Suppressor macrophage treated with lipopolysaccharide for 4 hours (primary cell): ENCODE measurements at regions not wholly inside any gene's neighbourhood (a gene's known extent, or its start where the extent isn't known, plus 50 kb on each side); places are given as distances from the start of the nearest gene placed in this dataset.

Experiments used
- DNase-seq: peaks from one replicate; pipeline ENCODE4 v3.0.0-alpha.2; 2020

DNA sequence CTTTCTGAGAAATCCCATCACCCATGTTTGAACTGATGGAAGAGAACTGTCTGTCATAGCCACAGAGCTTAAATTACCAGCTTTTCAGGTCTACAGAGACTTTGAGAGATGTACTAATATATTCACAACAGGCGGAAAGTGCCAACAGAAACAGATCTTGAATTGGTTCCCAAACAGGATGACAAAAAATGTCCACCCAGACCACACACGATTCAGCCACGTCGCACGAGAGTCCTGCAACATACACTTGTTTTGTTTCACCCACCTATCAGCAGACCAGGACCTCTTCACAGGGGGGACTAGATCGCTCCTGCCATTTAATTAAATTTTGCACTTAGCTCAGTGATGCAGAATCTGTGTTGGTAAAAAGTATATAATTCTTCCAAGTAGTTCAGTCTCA, 187.1 kb upstream of the CEP162 start:
- no peak for DNase-seq

DNA sequence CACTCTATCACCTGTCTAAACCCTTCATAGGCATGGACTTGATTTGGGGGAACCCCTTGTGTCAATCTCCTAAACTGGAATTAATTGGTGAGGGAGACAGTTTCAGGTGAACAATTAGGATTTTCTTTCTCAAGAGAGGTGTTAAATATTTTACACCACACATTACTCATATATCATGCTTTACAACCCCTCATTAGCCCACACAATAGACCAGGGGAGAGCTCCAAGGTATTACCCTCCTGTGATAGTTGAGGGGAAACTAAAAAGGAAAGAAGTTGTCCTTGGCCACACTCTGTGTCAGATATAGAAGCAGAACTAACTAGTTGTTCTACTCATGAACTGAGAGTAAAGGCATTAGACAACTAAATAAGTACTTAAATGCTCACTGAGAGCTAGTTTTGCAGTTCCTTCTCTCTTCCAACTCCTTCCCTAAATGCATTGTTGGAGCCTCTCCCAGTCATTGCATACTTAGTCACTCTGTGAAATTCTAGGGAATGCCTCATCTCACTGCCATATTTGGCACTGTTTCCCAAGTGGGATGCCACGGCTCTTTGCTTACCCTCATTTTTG, 183.7 kb upstream of the CEP162 start:
- DNase-seq, result no peak

DNA sequence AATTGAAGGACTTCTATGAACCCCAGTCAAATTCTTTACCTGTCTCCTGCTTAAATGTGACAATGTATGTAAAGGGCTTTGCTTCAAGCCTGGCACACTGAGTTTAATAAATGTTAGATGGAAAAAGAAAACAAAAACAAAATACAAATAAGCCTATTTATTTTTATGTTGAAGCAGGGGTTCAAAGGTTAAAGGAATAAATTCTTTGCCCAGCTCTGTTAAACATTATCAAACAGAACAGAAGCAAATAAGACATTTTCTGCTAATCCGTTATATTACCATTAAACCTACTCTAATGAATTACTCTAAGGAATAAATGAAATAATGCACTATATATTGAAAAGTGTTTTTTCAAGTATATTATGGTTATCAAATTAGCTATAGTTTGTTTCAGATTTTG, 182.5 kb upstream of the CEP162 start:
- DNase-seq, result no peak

DNA sequence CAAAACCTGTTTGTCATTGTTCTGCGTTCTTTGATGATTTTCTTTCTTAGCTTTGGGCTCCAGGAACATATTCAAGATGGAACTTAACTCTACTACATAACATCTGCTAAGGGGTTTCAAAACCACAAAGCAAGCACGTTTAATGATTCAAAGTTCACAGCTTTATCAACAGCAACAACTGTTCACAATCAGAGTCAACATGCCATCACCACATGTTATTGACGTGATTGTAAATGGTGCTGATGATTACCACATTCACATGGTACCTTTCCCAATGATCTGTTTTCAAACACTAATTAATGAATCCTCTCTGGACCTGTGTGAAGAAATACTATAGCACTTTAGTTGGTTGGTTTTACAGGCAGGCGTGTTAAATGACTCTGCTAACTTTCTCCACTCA, 180.6 kb upstream of the CEP162 start:
- no peak for DNase-seq

DNA sequence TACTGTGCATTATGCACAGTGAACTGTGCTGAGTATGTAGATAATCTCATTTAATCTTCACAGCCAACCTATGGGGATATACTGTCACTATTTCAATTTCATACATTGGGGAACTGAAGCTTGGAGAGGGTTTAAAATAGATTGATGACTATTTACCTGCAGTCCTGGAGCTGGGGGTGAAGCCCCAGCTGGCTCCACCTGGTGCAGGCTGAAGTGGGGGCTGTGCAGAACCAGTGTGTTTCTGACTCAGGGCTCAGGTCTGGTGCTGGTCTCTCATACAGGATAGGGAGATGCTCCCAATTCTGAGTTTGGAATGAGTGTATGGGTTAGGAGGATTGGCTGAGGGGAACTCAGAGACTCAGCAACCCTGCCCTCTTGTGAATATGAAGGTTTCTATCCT, 176.1 kb upstream of the CEP162 start:
- no peak for DNase-seq

DNA sequence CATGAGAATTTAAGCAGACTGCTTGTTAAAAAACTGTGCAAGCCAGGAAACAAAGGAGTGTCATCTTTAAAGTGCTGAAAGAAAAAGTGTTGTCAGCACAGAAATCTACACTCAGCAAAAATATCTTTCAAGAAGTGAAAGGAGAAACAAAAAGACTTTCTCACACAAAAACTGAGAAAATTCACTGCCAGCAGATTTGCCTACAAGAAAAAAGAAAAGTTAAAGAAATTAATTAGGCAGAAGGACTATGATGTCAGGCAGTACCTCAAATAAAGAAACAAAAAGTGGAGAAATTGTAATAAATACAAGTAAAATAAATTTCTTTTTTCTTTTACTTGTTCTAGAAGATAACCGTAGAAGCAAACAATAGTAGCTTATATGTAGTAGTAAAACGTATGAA, 171.6 kb upstream of the CEP162 start:
- no peak for DNase-seq

DNA sequence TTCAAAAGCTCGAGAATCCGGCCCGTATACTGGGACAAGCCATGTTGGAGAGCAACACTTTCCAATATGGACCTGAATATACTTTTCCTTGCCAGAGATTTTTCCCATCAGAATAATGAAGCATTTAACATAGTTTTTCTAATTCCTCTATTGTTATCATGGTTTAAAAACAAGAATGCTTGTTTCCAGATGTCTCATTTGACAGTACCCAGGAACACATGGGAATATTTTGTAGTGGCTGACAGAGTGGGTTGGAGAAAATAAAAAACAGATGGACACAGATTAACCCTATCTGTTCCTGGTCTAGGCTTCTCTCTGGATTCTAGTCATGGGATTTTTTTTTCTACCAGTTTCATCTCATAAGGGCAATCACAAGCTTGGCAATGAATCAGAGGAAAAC, 164.8 kb upstream of the CEP162 start:
- DNase-seq, result no peak

DNA sequence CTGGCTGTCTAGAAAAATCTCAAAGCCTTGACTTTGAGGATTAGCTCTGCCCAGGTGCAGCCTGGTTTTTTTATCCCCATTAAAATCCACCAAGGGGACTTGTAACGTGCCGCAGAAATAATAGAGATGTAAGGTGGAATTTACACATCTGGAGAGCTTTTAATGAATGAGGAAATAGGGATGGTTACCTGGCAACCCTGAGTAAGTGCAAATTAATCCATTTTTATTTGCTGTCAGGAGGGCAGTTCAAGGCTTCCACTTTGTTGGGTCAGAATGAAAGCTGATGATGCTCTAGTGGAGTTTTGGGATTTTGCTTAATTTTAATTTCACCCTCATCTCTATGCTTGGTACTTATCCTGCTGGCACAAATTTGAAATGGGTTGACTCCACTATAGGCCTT, 163.4 kb upstream of the CEP162 start:
- no peak for DNase-seq

DNA sequence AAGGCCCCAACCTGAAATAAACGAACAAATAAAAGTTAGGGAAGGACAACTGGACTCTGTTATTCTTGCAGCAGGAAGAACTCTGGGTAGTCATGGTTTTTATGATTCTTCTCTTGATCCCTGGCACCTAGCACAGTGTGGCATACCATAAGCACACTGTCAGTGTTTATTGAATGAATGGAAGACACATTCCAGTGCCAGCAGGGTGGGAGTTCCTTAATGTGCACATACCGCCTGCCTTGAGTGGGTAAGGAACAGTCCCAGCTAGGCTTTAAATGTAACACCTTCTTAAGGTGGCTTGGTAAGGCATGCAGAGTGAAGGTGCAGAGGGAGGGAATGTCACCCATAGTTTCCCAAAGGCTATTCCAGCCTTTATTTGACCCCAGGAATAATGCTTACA, 162.9 kb upstream of the CEP162 start:
- no peak for DNase-seq

DNA sequence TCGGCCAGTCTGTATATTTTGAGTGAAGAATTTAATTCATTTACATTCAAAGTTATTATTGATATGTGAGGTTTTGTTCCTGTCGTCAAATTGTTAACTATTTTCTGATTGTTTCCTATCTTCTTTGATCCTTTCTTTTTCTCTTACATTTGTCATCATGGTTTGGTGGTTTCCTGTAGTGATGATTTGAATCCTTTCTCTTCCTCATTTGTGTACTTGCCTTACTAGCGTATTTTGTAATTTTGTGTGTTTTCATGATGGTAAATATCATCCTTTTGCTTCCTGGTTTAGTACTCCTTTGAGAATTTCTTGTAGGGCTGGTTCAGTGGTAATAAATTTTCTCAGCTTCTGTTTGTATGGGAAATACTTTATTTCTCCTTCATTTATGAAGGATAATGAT, 151.7 kb upstream of the CEP162 start:
- DNase-seq, result no peak

DNA sequence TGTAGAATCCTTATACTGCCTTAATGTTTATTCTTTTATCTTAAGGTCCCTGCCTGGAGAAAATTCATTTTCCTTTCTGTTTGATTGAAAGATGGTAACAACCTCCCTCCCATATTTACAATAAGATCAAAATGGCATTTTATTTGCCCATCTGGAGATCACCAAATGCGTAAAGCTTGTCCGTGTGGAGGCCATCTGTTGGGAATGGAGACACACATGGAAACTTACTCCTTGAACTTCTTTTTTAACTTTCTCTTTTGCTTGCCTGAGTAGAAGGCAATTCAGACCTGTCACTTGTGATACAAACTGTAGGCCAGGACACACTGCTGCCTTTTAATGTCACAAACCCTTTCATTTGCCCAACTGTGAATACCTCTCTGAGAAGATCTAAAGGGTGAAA, 144.8 kb upstream of the CEP162 start:
- no peak for DNase-seq

DNA sequence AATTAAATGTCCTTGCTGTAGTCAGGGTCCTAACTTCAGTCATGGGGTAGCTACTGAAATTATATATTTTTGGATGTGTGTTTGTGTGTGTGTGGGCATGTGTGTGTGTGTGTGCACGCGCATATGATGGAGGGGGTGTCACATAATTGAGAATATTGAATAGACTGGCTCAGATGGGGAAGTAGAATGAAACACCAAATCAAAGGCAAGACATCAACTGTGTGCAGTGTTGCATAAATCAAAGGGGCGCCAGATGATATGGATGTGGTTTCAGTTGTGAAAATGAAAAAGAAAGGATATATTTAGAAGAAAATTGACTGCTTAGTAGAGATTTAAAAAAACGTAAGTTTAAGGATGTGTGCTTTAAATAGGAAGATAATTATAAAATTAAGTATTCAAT, 144.2 kb upstream of the CEP162 start:
- DNase-seq, result no peak

DNA sequence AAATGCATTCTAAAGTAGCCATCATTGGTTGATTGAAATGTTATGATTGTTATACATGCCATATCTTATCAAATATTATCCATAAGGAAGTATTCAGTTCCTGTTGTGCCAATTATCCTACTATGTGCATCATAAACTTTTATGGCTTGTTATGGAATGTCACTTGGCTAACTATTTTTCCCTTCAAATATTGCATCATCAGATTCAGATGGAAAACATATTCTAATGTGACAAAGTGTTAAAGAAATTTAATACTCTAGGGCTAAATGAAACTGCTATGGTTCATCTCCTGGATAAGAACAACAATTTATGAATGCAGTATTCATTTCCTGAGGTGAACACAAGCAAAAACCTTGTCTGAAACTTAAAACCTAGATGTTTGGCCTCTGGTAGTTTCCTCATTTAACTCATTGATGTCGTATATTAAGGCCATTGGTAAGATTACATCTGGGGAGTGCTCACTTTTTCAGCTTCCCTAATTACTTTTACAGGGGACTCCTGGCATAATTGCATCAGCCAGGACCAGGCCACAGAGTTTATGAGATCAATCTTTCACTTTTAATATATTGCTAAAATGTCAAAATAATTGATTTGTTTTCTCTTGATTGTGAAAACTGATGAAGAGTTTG, 134.9 kb upstream of the CEP162 start:
- no peak for DNase-seq

DNA sequence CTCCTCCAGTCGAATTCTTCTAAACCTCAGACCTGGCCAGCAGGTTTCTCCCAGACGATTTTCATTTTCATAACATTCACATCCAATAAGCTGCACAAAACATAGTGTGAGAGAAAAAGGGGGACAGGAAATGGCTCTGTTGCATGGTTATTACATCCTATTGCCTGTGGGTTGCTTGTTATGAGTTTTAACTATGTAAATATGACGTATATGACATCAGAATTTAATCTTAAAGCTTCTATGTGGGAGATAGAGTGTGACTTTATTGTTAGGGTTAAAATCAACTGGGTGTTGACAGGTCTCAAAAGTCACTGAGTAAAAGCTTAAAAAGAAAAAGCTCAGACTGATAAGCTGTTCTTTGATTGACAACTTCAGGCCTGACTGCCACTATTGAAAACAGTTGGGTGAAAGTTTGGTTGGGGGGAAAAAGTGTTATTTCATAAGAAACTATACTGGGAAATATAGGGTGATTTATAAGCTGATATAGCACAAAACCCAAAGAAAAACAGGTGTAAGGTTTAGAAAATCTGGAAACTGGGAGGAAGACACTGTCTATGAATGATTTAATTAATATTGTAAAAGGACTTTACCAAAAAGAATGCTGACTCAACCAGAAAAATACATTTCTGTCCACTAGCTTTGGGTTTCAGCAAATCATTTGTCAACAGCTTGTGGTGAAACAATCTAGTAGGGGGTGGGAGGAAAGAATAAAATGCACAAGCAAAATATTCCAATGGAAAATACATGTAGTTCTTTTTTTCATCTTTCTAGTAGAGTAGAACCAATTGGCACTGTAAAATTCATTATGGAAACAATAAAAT, 134.1 kb upstream of the CEP162 start:
- no peak for DNase-seq

DNA sequence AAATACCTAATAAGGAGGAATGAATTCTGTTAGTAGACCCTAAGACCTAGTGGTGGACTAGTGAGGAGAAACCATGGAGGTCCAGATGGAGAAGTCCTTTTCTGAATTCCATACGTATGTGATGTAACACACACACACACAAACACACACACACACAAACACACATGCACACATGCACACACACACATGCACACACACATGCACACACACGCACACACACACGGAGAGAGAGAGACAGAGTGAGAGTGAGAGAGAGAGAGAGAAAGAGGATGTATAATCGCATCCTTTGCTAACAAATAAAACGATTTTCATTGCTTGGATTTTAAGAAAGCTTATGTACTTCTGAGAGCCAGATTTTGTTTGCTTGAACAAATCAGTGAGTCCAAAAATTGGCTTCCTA, 132.6 kb upstream of the CEP162 start:
- no peak for DNase-seq

DNA sequence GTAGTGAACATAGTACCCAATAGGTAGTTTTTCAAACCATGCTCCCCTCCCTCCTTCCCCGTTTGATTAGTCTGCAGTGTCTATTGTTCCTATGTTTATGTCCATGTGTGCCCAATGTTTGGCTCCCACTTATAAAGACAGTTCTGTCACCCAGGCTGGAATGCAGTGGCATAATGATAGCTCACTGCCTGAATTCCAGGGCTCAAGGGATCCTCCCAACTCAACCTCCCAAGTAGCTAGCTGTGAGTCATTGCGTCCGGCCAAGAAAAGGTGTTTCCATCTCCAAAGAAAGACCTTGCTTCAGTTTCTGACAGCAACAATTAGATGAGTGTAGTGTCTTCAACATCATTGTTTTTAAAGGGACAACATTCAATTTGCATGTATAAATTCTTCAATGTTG, 131.1 kb upstream of the CEP162 start:
- DNase-seq, result no peak

DNA sequence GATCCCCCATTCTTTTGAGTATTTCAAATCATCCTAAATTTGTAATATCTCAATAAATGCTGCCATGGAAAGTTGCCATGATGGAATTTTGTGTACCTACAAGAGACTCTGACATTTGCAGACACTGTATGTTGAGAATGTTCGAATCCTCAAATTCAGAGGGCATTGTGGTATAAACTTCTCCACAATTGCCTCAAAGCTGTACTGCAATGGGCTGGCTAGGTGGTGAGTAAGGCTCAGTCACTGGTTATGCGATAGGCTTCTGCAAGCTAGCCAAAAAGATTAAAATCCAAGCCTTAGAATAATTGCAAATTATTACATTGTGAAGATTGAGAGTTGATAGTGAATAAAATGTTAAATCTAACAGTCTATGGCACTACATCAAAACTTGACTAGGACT, 130.2 kb upstream of the CEP162 start:
- no peak for DNase-seq

DNA sequence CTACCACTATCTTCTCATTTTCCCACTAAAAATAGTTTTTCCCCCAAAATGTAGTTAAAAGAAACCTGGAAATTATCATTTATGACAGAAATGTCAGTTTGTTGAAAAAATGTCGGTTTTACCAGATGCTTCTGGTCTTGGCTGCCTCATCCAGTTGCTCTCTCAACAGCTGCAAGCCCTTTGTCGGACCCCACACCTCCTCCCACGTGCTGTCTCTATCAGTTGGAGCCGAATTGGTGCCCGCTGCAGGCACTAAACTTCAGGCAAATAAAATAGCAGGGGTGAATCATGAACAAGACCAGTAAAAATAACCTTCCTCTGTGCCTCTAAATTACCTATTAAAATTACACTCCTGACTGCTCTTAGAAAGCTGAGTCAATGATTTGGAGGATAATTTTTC, 129.5 kb upstream of the CEP162 start:
- DNase-seq, result no peak

DNA sequence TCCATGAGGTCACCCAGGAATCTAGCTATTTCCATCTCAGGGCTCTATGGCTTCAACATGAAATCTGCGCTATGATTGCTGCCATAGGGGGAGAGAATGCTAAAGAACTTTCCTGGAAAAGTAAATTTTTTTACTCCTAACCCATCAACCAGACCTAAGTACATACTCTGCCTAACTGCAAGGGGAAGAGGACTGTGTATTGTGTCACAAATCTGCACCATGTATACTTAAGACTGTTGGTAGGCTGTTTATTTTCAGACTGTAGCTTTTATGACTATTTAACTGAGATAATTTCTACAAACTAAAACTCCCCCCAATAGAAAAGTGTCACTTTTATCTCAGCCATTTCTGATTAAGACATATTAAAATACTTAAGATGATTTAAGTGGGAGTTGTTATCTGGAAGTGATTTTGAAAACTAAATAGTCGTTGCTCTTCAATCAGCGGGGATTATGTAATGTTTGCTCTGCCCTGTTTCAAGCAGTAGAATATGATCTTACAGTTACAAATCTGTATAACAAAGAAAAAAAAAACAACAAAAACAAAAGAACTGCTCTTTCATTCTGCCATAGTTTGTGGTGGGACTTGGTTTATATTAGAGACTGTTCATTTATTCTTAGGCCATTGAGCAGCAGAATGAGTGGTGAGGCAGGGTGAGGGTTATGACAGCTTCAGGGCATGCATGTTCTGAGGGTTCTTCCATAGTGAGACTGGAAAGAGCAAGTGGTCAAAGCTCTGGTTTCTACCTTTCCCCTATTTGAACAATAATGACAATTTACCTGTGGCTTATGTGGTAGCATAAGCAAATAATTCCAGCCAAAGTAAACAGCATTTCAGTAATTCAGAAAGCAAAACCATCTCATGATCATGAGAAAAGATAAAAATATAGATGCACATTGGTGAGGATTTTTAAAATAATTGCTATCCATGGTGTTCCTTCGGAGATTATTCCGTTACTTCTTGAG, 126.3 kb upstream of the CEP162 start:
- DNase-seq, result no peak

DNA sequence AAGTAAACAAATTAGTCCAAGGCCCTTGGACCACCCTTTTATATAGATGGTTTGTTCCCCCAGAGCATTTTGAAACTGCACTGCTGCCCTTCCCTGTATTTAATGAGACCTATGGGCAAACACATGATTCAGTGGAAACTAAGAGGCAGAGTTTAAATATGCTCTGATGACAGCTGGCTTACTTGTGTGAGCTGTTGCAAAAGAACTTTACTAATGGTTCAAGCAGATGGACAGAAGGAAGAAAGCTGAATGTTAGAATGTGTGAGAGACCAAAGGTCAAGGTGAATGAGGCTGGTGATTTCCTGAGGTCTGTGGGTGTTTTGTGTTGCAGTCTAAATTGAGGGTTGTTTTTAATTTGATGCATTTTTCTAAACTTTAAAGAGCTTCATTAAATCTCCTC, 123.0 kb upstream of the CEP162 start:
- no peak for DNase-seq

DNA sequence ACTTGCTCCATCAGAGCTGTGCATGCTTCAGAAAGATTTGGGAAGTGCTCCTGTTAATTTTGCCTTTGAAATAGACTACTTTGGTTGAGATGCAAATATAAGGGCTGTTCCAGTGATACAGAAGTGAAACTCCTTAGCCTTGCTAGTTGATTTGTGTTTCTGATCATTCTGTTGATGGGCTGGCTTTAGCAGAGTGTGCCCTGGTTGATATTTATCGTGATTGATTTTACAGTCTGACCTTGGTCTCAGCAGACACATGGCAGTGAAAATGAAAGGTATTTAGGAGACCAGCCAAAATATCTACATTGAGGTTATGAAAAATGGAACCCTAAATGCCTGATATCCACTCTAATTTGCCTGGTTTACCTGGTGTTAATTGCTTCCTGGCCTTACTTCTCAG, 122.1 kb upstream of the CEP162 start:
- no peak for DNase-seq

DNA sequence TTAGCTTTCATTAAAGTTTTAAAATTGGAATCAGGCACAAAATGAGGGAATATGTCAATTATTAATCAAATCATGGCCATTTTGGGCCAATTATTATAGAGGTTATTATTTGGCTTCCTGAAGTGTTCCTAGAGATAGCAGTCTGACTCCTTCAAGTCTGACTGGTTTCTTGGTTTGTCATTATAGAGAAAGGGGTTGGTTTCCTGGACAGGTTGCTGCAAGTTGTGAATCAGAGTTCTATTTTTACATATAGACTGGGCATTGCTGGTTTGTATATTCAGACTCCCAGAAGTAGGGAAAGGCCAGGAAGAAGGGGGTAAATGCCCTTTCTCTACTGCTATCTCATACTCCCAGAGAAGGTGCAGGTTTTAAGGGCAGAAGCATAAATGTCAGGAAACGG, 121.4 kb upstream of the CEP162 start:
- no peak for DNase-seq

DNA sequence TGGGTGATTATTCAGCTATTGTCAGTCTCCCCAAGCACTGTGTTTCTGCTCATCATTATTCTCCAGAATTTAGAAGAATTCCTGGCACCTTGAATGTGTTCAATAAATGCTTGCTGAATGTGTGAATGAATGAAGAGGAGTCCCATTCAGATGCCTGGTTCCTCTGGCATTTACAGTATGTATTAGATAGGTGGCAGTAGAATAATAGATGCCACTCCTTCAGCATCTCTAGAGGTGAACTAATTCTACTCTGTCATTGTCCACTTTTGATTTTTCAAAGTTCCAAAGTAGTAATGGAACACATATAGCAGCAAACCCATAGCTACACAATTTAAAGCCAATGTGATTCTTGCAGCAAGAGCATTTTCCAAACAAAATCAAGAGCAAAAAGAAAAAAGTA, 118.9 kb upstream of the CEP162 start:
- no peak for DNase-seq
